ENCODE measurements at regions not wholly inside any gene's neighbourhood (a gene's known extent, or its start where the extent isn't known, plus 50 kb on each side); places are given as distances from the start of the nearest gene placed in this dataset.
"Not testable (repeated sequence)": the region's sequence is repeated elsewhere in the genome, so short reads cannot be mapped to it uniquely, and the experiment has no call there.

GRCh38 chr20:52071136-52071535 is 120.4 kb downstream of the ZFP64 start:
- Histone ChIP-seq H3K9me3 (ENCODE audit: control insufficient read depth, low read length) (no peaks in the 10 kb centered on the region), H3K4me1 (peaks cover 1% of the 10 kb centered on the region), H3K4me3 (ENCODE audit: low read depth, low read length) (no peak overlapping the region), H3K27me3 (ENCODE audit: control insufficient read depth, insufficient read depth, low read length) (no peaks in the 10 kb centered on the region), H2AFZ (no peak overlapping the region), H3K9ac (no peak overlapping the region), H3K4me2 (ENCODE audit: low read length) (no peak overlapping the region), H3K36me3 (ENCODE audit: control insufficient read depth, insufficient read depth, low read length) (no peaks in the 10 kb centered on the region), H3K27ac (no peak overlapping the region), H3K79me2 (no peaks in the 10 kb centered on the region)
- no peak for TF ChIP-seq CTCF (IDR thresholded peaks at IDR 0.05)

DNA sequence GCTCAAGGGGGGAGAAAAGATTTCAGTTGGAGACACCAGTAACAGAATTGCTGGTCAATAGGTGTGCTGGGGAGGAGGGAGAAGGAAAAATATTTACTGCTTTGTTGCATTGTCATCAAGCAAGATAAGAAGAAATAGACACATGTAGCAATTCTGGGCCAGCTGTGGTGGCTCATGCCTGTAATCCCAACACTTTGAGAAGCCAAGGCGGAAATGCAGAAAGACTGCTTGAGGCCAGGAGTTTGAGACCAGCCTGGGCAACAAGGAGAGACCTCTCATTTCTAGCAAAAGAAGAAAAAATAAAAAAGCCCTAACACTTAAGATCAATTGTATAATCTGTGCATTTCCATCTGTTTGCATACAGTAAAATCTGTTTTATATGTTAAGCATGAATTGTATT is 126.6 kb downstream of the ZFP64 start:
- Histone ChIP-seq H2AFZ (no peak overlapping the region), H3K4me3 (ENCODE audit: low read depth, low read length) (no peak overlapping the region), H3K79me2 (no peaks in the 10 kb centered on the region), H3K27me3 (ENCODE audit: control insufficient read depth, insufficient read depth, low read length) (no peaks in the 10 kb centered on the region), H3K4me2 (ENCODE audit: low read length) (no peak overlapping the region), H3K36me3 (ENCODE audit: control insufficient read depth, insufficient read depth, low read length) (no peaks in the 10 kb centered on the region), H3K27ac (no peak overlapping the region), H3K9ac (no peak overlapping the region), H3K4me1 (no peaks in the 10 kb centered on the region), H3K9me3 (ENCODE audit: control insufficient read depth, low read length) (no peaks in the 10 kb centered on the region)
- TF ChIP-seq CTCF (IDR thresholded peaks at IDR 0.05): no peak

DNA sequence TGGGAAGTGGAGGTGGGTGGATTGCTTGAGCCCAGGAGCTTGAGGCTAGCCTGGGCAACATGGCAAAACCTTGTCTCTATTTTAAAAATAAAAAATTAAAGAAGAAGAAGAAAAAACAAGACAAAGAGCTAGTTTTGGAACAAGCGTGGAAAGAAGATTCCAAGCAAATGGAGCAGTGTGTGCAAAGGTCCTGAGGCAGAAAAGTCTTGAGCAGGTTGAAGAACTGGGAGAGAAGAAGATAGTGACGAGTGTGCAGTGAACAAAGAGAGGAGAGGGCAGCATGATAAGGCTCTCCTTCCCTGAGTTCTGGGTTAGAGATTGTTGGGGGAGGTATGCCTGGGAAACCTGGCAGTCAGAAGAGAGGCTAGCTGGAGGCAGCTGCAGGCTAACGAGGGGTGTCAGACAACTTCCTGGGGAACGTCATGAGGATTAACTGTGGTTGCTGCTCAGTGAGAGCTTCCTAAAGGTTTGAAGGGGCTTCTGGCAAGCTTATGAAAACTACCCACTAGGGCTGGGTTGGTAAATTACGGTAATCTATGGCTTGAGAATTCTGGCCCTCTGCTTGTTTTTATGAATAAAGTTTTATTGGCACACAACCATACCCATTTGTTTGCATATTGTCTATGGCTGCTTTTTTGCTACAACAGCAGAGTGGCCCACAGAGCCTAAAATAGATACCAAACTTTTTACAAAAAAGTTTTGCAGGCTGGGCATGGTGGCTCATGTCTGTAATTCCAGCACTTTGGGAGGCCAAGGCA is 128.9 kb downstream of the ZFP64 start:
- Histone ChIP-seq H3K9me3 (ENCODE audit: control insufficient read depth, low read length) (no peaks in the 10 kb centered on the region), H3K79me2 (no peaks in the 10 kb centered on the region), H3K27me3 (ENCODE audit: control insufficient read depth, insufficient read depth, low read length) (no peaks in the 10 kb centered on the region), H3K36me3 (ENCODE audit: control insufficient read depth, insufficient read depth, low read length) (no peaks in the 10 kb centered on the region), H2AFZ (no peak overlapping the region), H3K27ac (no peak overlapping the region), H3K4me3 (ENCODE audit: low read depth, low read length) (no peak overlapping the region), H3K9ac (no peak overlapping the region), H3K4me2 (ENCODE audit: low read length) (no peak overlapping the region), H3K4me1 (no peaks in the 10 kb centered on the region)
- no peak for TF ChIP-seq CTCF (IDR thresholded peaks at IDR 0.05)

DNA sequence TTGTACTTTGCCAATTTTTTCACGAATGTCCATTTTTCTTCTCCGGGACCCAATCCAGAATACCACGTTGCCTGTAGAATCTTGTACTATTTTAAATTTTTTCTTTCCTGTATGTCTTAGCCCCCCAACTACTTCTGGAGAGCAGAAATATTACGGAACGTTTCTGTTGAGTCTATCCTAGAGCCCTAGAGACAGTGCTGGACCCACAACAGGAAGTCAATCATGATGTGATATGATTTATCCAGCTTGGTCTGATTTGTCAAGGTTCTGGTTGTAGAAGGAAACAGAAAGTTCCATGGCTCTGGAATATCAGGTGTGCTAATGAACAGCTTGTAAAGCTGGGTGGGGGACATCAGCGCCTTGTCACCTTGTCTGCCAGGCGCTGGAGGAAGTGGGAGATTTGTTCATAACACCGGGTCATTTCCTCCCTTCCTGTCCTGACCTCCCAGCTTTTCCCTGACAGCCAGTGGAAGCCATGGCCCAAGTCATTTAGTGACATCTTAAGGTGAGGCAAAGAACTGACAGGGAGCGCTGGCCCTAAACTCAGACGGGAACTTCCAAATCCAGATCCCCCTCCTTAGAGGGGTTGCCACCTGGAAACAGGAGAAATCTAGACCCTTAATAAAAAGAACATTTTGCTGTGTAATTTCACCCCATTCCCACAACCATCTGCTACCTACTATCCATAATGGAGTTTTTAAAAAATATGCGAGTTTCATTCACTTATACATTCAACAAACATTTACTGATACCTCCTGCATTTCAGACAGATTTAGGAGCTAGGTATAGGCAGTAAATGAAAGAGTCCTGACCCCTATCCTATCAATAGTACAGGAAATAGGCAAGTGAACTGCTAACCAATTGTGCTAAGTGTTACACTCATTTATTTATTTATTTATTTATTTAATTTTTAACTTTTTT is 130.5 kb downstream of the ZFP64 start:
- Histone ChIP-seq H3K4me1 (no peaks in the 10 kb centered on the region), H3K36me3 (ENCODE audit: control insufficient read depth, insufficient read depth, low read length) (no peaks in the 10 kb centered on the region), H3K27me3 (ENCODE audit: control insufficient read depth, insufficient read depth, low read length) (no peaks in the 10 kb centered on the region), H3K27ac (no peak overlapping the region), H3K4me3 (ENCODE audit: low read depth, low read length) (no peak overlapping the region), H3K79me2 (no peaks in the 10 kb centered on the region), H2AFZ (no peak overlapping the region), H3K9me3 (ENCODE audit: control insufficient read depth, low read length) (no peaks in the 10 kb centered on the region), H3K9ac (no peak overlapping the region), H3K4me2 (ENCODE audit: low read length) (no peak overlapping the region)
- TF ChIP-seq CTCF (IDR thresholded peaks at IDR 0.05): peak; percentile 6

DNA sequence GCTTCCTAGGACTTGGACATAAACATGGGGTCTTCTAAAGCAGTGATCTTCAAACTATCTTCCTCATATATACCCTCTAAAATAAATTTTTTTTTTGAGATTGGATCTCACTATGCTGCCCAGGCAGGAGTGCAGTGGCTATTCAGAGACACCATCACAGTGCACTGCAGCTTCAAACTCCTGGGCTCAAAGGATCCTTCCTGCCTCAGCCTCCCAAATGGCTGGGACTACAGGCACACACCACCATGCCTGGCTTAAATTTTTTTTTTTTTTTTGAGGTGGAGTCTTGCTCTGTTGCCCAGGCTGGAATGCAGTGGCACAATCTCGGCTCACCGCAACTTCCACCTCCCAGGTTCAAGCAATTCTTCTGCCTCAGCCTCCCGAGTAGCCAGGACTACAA is 134.4 kb downstream of the ZFP64 start:
- H2AFZ ChIP-seq; H3K4me1 ChIP-seq; H3K36me3 ChIP-seq (ENCODE audit: control insufficient read depth, insufficient read depth, low read length); H3K27ac ChIP-seq; H3K27me3 ChIP-seq (ENCODE audit: control insufficient read depth, insufficient read depth, low read length); H3K4me2 ChIP-seq (ENCODE audit: low read length); H3K9me3 ChIP-seq (ENCODE audit: control insufficient read depth, low read length); H3K9ac ChIP-seq; H3K79me2 ChIP-seq; H3K4me3 ChIP-seq (ENCODE audit: low read depth, low read length): not testable (repeated sequence)
